K562 (cell line): ENCODE measurements at regions not wholly inside any gene's neighbourhood (a gene's known extent, or its start where the extent isn't known, plus 50 kb on each side); places are given as distances from the start of the nearest gene placed in this dataset.
"Not testable (repeated sequence)": the region's sequence is repeated elsewhere in the genome, so short reads cannot be mapped to it uniquely, and the experiment has no call there.

Source experiments
- ATAC-seq: fragments of 200-7000 bp; cut with Tn5 transposase; 3 replicates; pipeline ENCODE4 v1.9.1; 2020; ENCODE audit warnings: moderate library complexity
- BruUV-seq: library from RNA; stranded (reverse); fragments of 400-500 nt; replicated peaks from 2 replicates; lab custom pipeline; 2021; lab: Mats Ljungman, UMichigan
- CTCF ChIA-PET: fragments of 300-600 bp; formaldehyde crosslinking; extraction: SDS; loops from one replicate; lab custom pipeline; 2021; ENCODE audit warnings: low intra/inter-chr PET ratio; lab: Yijun Ruan, JAX
- POLR2A ChIA-PET: fragments of 300-600, 350-650 bp; sonication (Branson Sonifier 250); formaldehyde crosslinking; extraction: SDS; loops from one replicate; lab custom pipeline; 2021; ENCODE audit warnings: antibody characterized with exemption, inconsistent platforms; lab: Yijun Ruan, JAX
- DNase-seq, 4 experiments: peaks; one replicate each; pipeline versions ENCODE4 v3.0.0 to v3.0.0-alpha.2; 2011 to 2018; ENCODE audit warnings: low spot score in 3 of 4, mixed read lengths in 3 of 4; ENCODE audit errors: extremely low read depth in 1 of 4
- FAIRE-seq: peaks from 2 replicates; lab custom pipeline; 2011; peaks lifted over from hg19 to GRCh38; lab: Jason Lieb, UNC
- H2AFZ ChIP-seq: 2 replicates; pipeline ENCODE4 v1.6.0; 2011; ENCODE audit warnings: low read depth, low read length, control low read depth, inconsistent platforms
- H3K27ac ChIP-seq: fragments of 200-600 bp; 3 replicates; pipeline ENCODE4 v1.8.0; 2011; ENCODE audit warnings: low read depth, mild to moderate bottlenecking, control low read depth, inconsistent platforms, low read length, moderate library complexity, mixed read lengths; ENCODE audit errors: extremely low read depth
- H3K27me3 ChIP-seq, 2 experiments: fragments of 300-600 bp in 1 of 2; 2 replicates in 1 of 2; 3 replicates in 1 of 2; pipeline versions ENCODE4 v1.6.0 to v1.8.0; 2011; ENCODE audit warnings: inconsistent platforms in 2 of 2, low read length in 2 of 2, mild to moderate bottlenecking in 1 of 2, mixed read lengths in 1 of 2, moderate library complexity in 1 of 2; ENCODE audit not compliant: control insufficient read depth in 2 of 2, insufficient read depth in 2 of 2
- H3K36me3 ChIP-seq: fragments of 300-600 bp; 3 replicates; pipeline ENCODE4 v1.8.0; 2011; ENCODE audit warnings: mild to moderate bottlenecking, low read length, inconsistent platforms; ENCODE audit not compliant: control insufficient read depth, insufficient read depth
- H3K4me1 ChIP-seq, 2 experiments: fragments of 200-600 bp in 1 of 2; replicated peaks in 1 of 2; 2 replicates in 1 of 2; 3 replicates in 1 of 2; pipeline versions ENCODE4 v1.5.1 to v1.8.0; 2011; ENCODE audit warnings: inconsistent platforms in 2 of 2, low read length in 2 of 2, mild to moderate bottlenecking in 1 of 2, mixed read lengths in 1 of 2, moderate library complexity in 1 of 2; ENCODE audit not compliant: control insufficient read depth in 2 of 2, insufficient read depth in 2 of 2
- H3K4me2 ChIP-seq: 2 replicates; pipeline ENCODE4 v1.6.1; 2011; ENCODE audit warnings: low read length, control low read depth, inconsistent platforms, mixed read lengths; ENCODE audit not compliant: insufficient read depth
- H3K4me3 ChIP-seq: fragments of 200-600 bp; sonication (generic), shearing (Covaris generic); 2 replicates; pipeline ENCODE4 v1.5.1; 2016; ENCODE audit warnings: control low read depth, inconsistent platforms
- H3K79me2 ChIP-seq: fragments of 200-600 bp; 3 replicates; pipeline ENCODE4 v1.8.0; 2011; ENCODE audit warnings: low read length, inconsistent platforms; ENCODE audit not compliant: control insufficient read depth, insufficient read depth
- H3K9ac ChIP-seq, 2 experiments: 2 replicates each; pipeline versions ENCODE4 v1.6.0 to v1.6.1; 2011; ENCODE audit warnings: low read depth in 2 of 2, low read length in 2 of 2, control low read depth in 1 of 2, inconsistent platforms in 1 of 2, mild to moderate bottlenecking in 1 of 2, mixed read lengths in 1 of 2; ENCODE audit not compliant: insufficient read depth in 1 of 2
- H3K9me1 ChIP-seq: one replicate; pipeline ENCODE4 v1.6.0; 2011; ENCODE audit warnings: inconsistent platforms, mild to moderate bottlenecking, low read length, moderate library complexity; ENCODE audit not compliant: control insufficient read depth, insufficient read depth
- H3K9me3 ChIP-seq: replicated peaks from 2 replicates; pipeline ENCODE4 v1.5.1; 2011; ENCODE audit warnings: low read depth, low read length, inconsistent platforms; ENCODE audit not compliant: control insufficient read depth, insufficient read depth
- H4K20me1 ChIP-seq: replicated peaks from 2 replicates; pipeline ENCODE4 v1.6.1; 2011; ENCODE audit warnings: low read length, inconsistent platforms, mixed read lengths; ENCODE audit not compliant: control insufficient read depth, insufficient read depth
- WGBS: fragments of 100-300 bp; shearing (Covaris generic); methylation state at CpG from one replicate; pipeline ENCODE4 v1.1.6; 2016; ENCODE audit warnings: low coverage, mixed read lengths; ENCODE audit not compliant: insufficient coverage; ENCODE audit errors: missing lambda C conversion rate; 5-methylcytosine and 5-hydroxymethylcytosine counted together
- in situ Hi-C: fragments of 300-500 bp; cut with MboI; formaldehyde crosslinking; loops from 4 replicates; pipeline ENCODE4 v1.15.0; 2018; ENCODE audit warnings: inconsistent platforms, mixed read lengths
- intact Hi-C: fragments of 100-400 bp; cut with micrococcal nuclease; formaldehyde crosslinking; loops from 2 replicates; pipeline ENCODE4 v1.14.2; 2022

GRCh38 chr17:22044706-22045246 lies 352.5 kb downstream of the KCNJ18 start:
- POLR2A ChIA-PET, H3K9me1 ChIP-seq, DNase-seq, H3K79me2 ChIP-seq, ATAC-seq, FAIRE-seq, H3K4me1 ChIP-seq, intact Hi-C loops, CTCF ChIA-PET, BruUV-seq, H3K4me3 ChIP-seq, H3K27me3 ChIP-seq, H4K20me1 ChIP-seq, H3K36me3 ChIP-seq, H3K9me3 ChIP-seq, H3K4me2 ChIP-seq, H3K27ac ChIP-seq, H2AFZ ChIP-seq, H3K9ac ChIP-seq: not testable (repeated sequence)
- WGBS, result 1% methylated on average over 13 of the region's 32 CpGs
- in situ Hi-C loops, result loop anchor here (5.0 kb wide), 1 partner anchor 387 kb away; no protein-coding TSS in a partner anchor

- 5% methylated on average over 6 of the region's 6 CpGs for WGBS
- H3K27ac ChIP-seq, H3K27me3 ChIP-seq, H3K4me1 ChIP-seq, H3K9me3 ChIP-seq, BruUV-seq, in situ Hi-C loops, H4K20me1 ChIP-seq, H3K36me3 ChIP-seq, H3K4me2 ChIP-seq, H2AFZ ChIP-seq, intact Hi-C loops, POLR2A ChIA-PET, ATAC-seq, H3K4me3 ChIP-seq, H3K9me1 ChIP-seq, CTCF ChIA-PET, H3K79me2 ChIP-seq, DNase-seq, FAIRE-seq, H3K9ac ChIP-seq: not testable (repeated sequence)
Observed at GRCh38 chr17:22047521-22047920, 355.2 kb downstream of the KCNJ18 start.

- intact Hi-C loops, FAIRE-seq, POLR2A ChIA-PET, H3K9me3 ChIP-seq, H3K36me3 ChIP-seq, ATAC-seq, H3K27ac ChIP-seq, H3K4me2 ChIP-seq, H2AFZ ChIP-seq, BruUV-seq, H3K79me2 ChIP-seq, H3K9me1 ChIP-seq, in situ Hi-C loops, H3K27me3 ChIP-seq, DNase-seq, H3K9ac ChIP-seq, H3K4me3 ChIP-seq, CTCF ChIA-PET, H3K4me1 ChIP-seq, H4K20me1 ChIP-seq: not testable (repeated sequence)
- 17% methylated on average over 4 of the region's 5 CpGs for WGBS
Observed at GRCh38 chr17:22048226-22048625, 355.9 kb downstream of the KCNJ18 start.

GRCh38 chr17:22050766-22051165 lies 358.4 kb downstream of the KCNJ18 start:
- H3K9me3 ChIP-seq, H3K79me2 ChIP-seq, H3K9ac ChIP-seq, intact Hi-C loops, DNase-seq, H3K9me1 ChIP-seq, H4K20me1 ChIP-seq, H3K27me3 ChIP-seq, H3K27ac ChIP-seq, CTCF ChIA-PET, H3K4me3 ChIP-seq, FAIRE-seq, H3K4me2 ChIP-seq, H2AFZ ChIP-seq, H3K36me3 ChIP-seq, ATAC-seq, BruUV-seq, POLR2A ChIA-PET, H3K4me1 ChIP-seq: not testable (repeated sequence)
- in situ Hi-C loops, result loop anchor here (25.0 kb wide), 1 partner anchor 763 kb away; the partner anchor contains the start of gene MAP2K3
- WGBS, result no CpG with 5 or more reads among the region's 3 CpGs
